SK-N-SH (cell line): ENCODE measurements at regions not wholly inside any gene's neighbourhood (a gene's known extent, or its start where the extent isn't known, plus 50 kb on each side); places are given as distances from the start of the nearest gene placed in this dataset.

Experiments used
- CTCF ChIA-PET: fragments of 300-600, 350-600 bp; formaldehyde crosslinking; extraction: SDS; loops from one replicate; lab custom pipeline; 2021; lab: Yijun Ruan, JAX
- POLR2A ChIA-PET: fragments of 350-600 bp; sonication (Branson Sonifier 250); formaldehyde crosslinking; extraction: SDS; loops from one replicate; lab custom pipeline; 2020; ENCODE audit warnings: antibody characterized with exemption, inconsistent platforms; lab: Yijun Ruan, JAX
- DNase-seq: peaks from one replicate; pipeline ENCODE4 v3.0.0; 2012
- H2AFZ ChIP-seq: fragments of 200-600 bp; sonication (generic); 2 replicates; pipeline ENCODE4 v1.8.1; 2016; ENCODE audit warnings: antibody characterized with exemption, mild to moderate bottlenecking, low read depth
- H3F3A ChIP-seq: fragments of 200-600 bp; sonication (generic); replicated peaks from 2 replicates; pipeline ENCODE3; 2016; ENCODE audit warnings: antibody characterized with exemption, mild to moderate bottlenecking; ENCODE audit not compliant: insufficient read depth
- H3K27ac ChIP-seq, 2 experiments: fragments of 200-500 bp in 1 of 2; fragments of 200-600 bp in 1 of 2; sonication (Bioruptor generic) in 1 of 2; sonication (generic), shearing (Covaris generic) in 1 of 2; 2 replicates each; pipeline versions ENCODE4 v1.5.1 to v1.6.1; 2014 to 2016; ENCODE audit warnings: low read depth in 2 of 2, inconsistent platforms in 1 of 2, low read length in 1 of 2, mild to moderate bottlenecking in 1 of 2, mixed read lengths in 1 of 2
- H3K27me3 ChIP-seq: fragments of 200-600 bp; sonication (generic), shearing (Covaris generic); 2 replicates; pipeline ENCODE4 v1.6.1; 2016; ENCODE audit warnings: mixed run types; ENCODE audit not compliant: insufficient read depth
- H3K36me3 ChIP-seq, 2 experiments: fragments of 200-500 bp in 1 of 2; fragments of 200-600 bp in 1 of 2; sonication (Bioruptor generic) in 1 of 2; sonication (generic) in 1 of 2; replicated peaks in 1 of 2; 2 replicates each; pipeline versions ENCODE3 to v1.5.1; 2014 to 2016; ENCODE audit warnings: low read length in 1 of 2, mild to moderate bottlenecking in 1 of 2; ENCODE audit not compliant: insufficient read depth in 2 of 2, control insufficient read depth in 1 of 2
- H3K4me1 ChIP-seq, 2 experiments: fragments of 200-500 bp in 1 of 2; fragments of 200-600 bp in 1 of 2; sonication (Bioruptor generic) in 1 of 2; sonication (generic), shearing (Covaris generic) in 1 of 2; 2 replicates each; pipeline versions ENCODE4 v1.5.1 to v1.6.1; 2014 to 2016; ENCODE audit warnings: low read depth in 1 of 2, low read length in 1 of 2, mixed run types in 1 of 2; ENCODE audit not compliant: insufficient read depth in 2 of 2, control insufficient read depth in 1 of 2
- H3K4me2 ChIP-seq: fragments of 200-600 bp; sonication (generic), shearing (Covaris generic); 2 replicates; pipeline ENCODE4 v1.6.1; 2017; ENCODE audit warnings: mixed run types
- H3K4me3 ChIP-seq, 2 experiments: fragments of 200-500 bp in 1 of 2; fragments of 200-600 bp in 1 of 2; sonication (Bioruptor generic) in 1 of 2; sonication (generic), shearing (Covaris generic) in 1 of 2; 2 replicates each; pipeline versions ENCODE4 v1.5.1 to v1.8.1; 2014 to 2016; ENCODE audit warnings: low read depth in 2 of 2, inconsistent platforms in 1 of 2, low read length in 1 of 2, mild to moderate bottlenecking in 1 of 2, mixed read lengths in 1 of 2, moderate library complexity in 1 of 2
- H3K79me2 ChIP-seq: fragments of 200-600 bp; sonication (generic); 2 replicates; pipeline ENCODE4 v1.8.1; 2017; ENCODE audit warnings: mild to moderate bottlenecking; ENCODE audit not compliant: insufficient read depth
- H3K9ac ChIP-seq: fragments of 200-600 bp; sonication (generic); 2 replicates; pipeline ENCODE4 v1.6.1; 2017; ENCODE audit warnings: mixed run types
- H3K9me2 ChIP-seq: fragments of 200-600 bp; sonication (generic); 2 replicates; pipeline ENCODE4 v1.6.1; 2017; ENCODE audit warnings: mixed run types
- H3K9me3 ChIP-seq: fragments of 200-600 bp; sonication (generic); 2 replicates; pipeline ENCODE4 v1.6.1; 2017; ENCODE audit warnings: mixed run types, mild to moderate bottlenecking, moderate library complexity
- H4K20me1 ChIP-seq: fragments of 200-600 bp; sonication (generic); 2 replicates; pipeline ENCODE4 v1.6.1; 2017; ENCODE audit warnings: mild to moderate bottlenecking, mixed run types; ENCODE audit not compliant: insufficient read depth
- ELF1 ChIP-seq: IDR thresholded peaks from 2 replicates; pipeline ENCODE4 v1.4.0; 2012
- EP300 ChIP-seq, 2 experiments: IDR thresholded peaks; 2 replicates each; pipeline versions ENCODE4 v1.4.0 to v1.6.1; 2012; ENCODE audit warnings: borderline replicate concordance in 1 of 2, low read depth in 1 of 2, low read length in 1 of 2
- FOSL2 ChIP-seq: IDR thresholded peaks from 2 replicates; pipeline ENCODE4 v1.4.0; 2012; ENCODE audit warnings: low read depth, mild to moderate bottlenecking, moderate library complexity, borderline replicate concordance
- FOXJ3 ChIP-seq: sonication (generic); formaldehyde crosslinking; IDR thresholded peaks from 2 replicates; pipeline ENCODE4 v1.5.1; 2020; ENCODE audit warnings: mild to moderate bottlenecking, missing genetic modification reagents
- GABPA ChIP-seq: IDR thresholded peaks from 2 replicates; pipeline ENCODE4 v1.4.0; 2012; ENCODE audit warnings: low read depth, mild to moderate bottlenecking
- GATA2 ChIP-seq: sonication (generic); formaldehyde crosslinking; IDR thresholded peaks from 2 replicates; pipeline ENCODE4 v1.5.0; 2020; ENCODE audit warnings: mild to moderate bottlenecking, missing genetic modification reagents
- JUND ChIP-seq: IDR thresholded peaks from 2 replicates; pipeline ENCODE4 v1.4.0; 2012
- MAX ChIP-seq: IDR thresholded peaks from 2 replicates; pipeline ENCODE4 v1.4.0; 2012; ENCODE audit warnings: low read depth
- MEF2A ChIP-seq: IDR thresholded peaks from 2 replicates; pipeline ENCODE4 v1.4.0; 2012; ENCODE audit warnings: low read depth, borderline replicate concordance
- MXI1 ChIP-seq: IDR thresholded peaks from 2 replicates; pipeline ENCODE4 v1.6.1; 2012; ENCODE audit warnings: mild to moderate bottlenecking, low read depth, low read length, improper control_type of control experiment
- NFIC ChIP-seq: IDR thresholded peaks from 2 replicates; pipeline ENCODE4 v1.4.0; 2012; ENCODE audit warnings: borderline replicate concordance
- POLR2AphosphoS5 ChIP-seq: IDR thresholded peaks from 2 replicates; pipeline ENCODE4 v1.6.1; 2012; ENCODE audit warnings: low read depth, low read length
- RAD21 ChIP-seq: IDR thresholded peaks from 2 replicates; pipeline ENCODE4 v1.6.1; 2012; ENCODE audit warnings: mild to moderate bottlenecking, low read length
- RCOR1 ChIP-seq: fragments of 150-350 bp; IDR thresholded peaks from 2 replicates; pipeline ENCODE4 v1.6.1; 2017; ENCODE audit warnings: antibody characterized with exemption, low read length
- REST ChIP-seq: IDR thresholded peaks from 2 replicates; pipeline ENCODE4 v1.6.1; 2012; ENCODE audit warnings: mild to moderate bottlenecking, low read depth, low read length, moderate library complexity
- SMC3 ChIP-seq: IDR thresholded peaks from 2 replicates; pipeline ENCODE4 v1.6.1; 2012; ENCODE audit warnings: low read depth, low read length, improper control_type of control experiment
- TAF1 ChIP-seq: IDR thresholded peaks from 2 replicates; pipeline ENCODE4 v1.6.1; 2012; ENCODE audit warnings: low read depth, mild to moderate bottlenecking, low read length, moderate library complexity, borderline replicate concordance
- TCF12 ChIP-seq: IDR thresholded peaks from 2 replicates; pipeline ENCODE4 v1.4.0; 2012
- TEAD4 ChIP-seq: IDR thresholded peaks from 2 replicates; pipeline ENCODE4 v1.4.0; 2012; ENCODE audit warnings: mild to moderate bottlenecking, borderline replicate concordance; ENCODE audit not compliant: insufficient read depth
- USF1 ChIP-seq: IDR thresholded peaks from 2 replicates; pipeline ENCODE4 v1.4.0; 2012; ENCODE audit warnings: low read depth, borderline replicate concordance
- YY1 ChIP-seq: IDR thresholded peaks from 2 replicates; pipeline ENCODE4 v1.4.0; 2012; ENCODE audit warnings: low read depth, mild to moderate bottlenecking
- WGBS: methylation state at CpG from one replicate; pipeline ENCODE4 v1.1.6; 2017; ENCODE audit warnings: low lambda C conversion rate; 5-methylcytosine and 5-hydroxymethylcytosine counted together
- TF ChIP-seq, protein P1 (sequence below): IDR thresholded peaks from 2 replicates; pipeline ENCODE4; 2012
- TF ChIP-seq, protein P2 (sequence below): fragments of 150-350 bp; IDR thresholded peaks from 2 replicates; pipeline ENCODE4 v1.6.1; 2017; ENCODE audit warnings: antibody characterized with exemption, low read length, low read depth, borderline replicate concordance
- TF ChIP-seq, protein P3 (sequence below): IDR thresholded peaks from 2 replicates; pipeline ENCODE4 v1.4.0; 2012; ENCODE audit warnings: low read depth, borderline replicate concordance

DNA sequence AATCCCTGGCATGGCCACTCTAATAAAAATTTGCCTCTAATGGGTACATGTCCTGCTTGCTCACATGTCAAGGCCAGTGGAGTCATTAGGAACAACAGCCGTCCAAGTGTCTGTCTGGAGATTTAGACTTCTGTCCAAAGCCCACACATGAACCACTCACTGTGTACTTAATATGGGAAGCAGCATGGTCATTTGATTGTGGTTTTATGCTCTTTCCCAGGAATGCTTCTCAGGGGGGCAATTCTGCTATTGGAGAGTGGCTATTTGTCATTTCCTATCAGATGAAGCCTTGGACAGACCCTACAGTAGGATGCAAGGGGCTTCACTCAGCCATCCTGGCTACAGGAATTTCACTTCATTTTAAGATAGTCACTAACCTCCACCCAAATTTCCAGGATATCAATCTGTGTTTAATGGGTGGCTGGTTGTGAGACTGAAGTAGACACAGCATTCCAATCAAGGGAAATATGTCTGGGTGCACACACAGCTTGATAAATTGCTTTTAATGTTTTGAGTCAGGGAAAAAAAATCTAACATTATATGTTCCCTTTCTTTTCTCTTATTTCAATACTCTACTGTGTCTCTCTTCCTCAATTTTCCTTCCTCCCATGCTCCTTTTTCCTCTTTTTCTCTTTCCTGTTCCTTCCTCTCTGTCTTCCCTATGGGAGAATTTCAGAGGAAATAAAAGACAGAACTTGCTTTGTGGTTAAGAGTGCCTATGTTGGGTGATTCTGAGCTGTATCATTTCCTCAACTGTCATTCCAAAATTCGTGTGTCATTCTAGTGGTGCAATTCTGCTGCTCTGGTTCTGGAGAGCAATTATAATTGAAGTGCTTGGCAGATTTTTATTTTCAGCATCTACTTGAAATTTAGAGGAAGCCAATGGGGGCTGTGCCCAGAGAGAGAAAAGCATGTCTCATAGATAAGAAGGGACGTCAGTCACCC, 320.1 kb downstream of the OSR1 start:
- Histone ChIP-seq H3K4me3 (peak overlapping the region in 1 of 2 experiments; percentile 4; a peak in 1 of 4 replicates), H3K4me2 (peak overlapping the region; percentile 63), H3K27ac (peak overlapping the region; percentile 34 to 97; a peak in 3 of 4 replicates), H3F3A (peaks cover 28% of the 10 kb centered on the region), H2AFZ (no peak overlapping the region), H3K9ac (peak overlapping the region; percentile 44; the same call in 1 of the 2 replicates), H4K20me1 (no peaks in the 10 kb centered on the region), H3K9me2 (no peaks in the 10 kb centered on the region), H3K9me3 (no peaks in the 10 kb centered on the region), H3K79me2 (no peaks in the 10 kb centered on the region), H3K36me3 (no peaks in the 10 kb centered on the region), H3K4me1 (peaks cover 8 to 28% of the 10 kb centered on the region in 2 experiments; a peak in 3 of 4 replicates), H3K27me3 (no peaks in the 10 kb centered on the region)
- ChIA-PET POLR2A (no interaction called here), CTCF (no interaction called here)
- DNase-seq = no peak
- 16% methylated on average over 3 of the region's 3 CpGs for WGBS
- TF ChIP-seq REST (peak; percentile 73), GATA2 (CRISPR knock-in tag) (no peak), YY1 (peak; percentile 58; the same call in 1 of the 2 replicates), FOXJ3 (CRISPR knock-in tag) (no peak), FOSL2 (peak; percentile 89), ELF1 (0 out of 2 replicates have a peak, but pooled peaks have one; percentile 8), SMC3 (no peak; the same call in 1 of the 2 replicates), EP300 (IDR thresholded peaks at IDR 0.05; ENCODE audit: borderline replicate concordance in 1 of 2, low read depth in 1 of 2, low read length in 1 of 2) (peak; percentile 34 to 95; a peak in 3 of 4 replicates), RCOR1 (no peak), TAF1 (peak; percentile 49; the same call in 1 of the 2 replicates), TEAD4 (peak; percentile 98), RAD21 (no peak), MEF2A (peak; percentile 57; the same call in 1 of the 2 replicates), MAX (peak; percentile 80), GABPA (no peak; the same call in 1 of the 2 replicates), TCF12 (peak; percentile 95), USF1 (peak; percentile 39; the same call in 1 of the 2 replicates), JUND (peak; percentile 92), POLR2AphosphoS5 (peak; percentile 60), MXI1 (no peak), NFIC (peak; percentile 85)
- TF ChIP-seq, protein P1, sequence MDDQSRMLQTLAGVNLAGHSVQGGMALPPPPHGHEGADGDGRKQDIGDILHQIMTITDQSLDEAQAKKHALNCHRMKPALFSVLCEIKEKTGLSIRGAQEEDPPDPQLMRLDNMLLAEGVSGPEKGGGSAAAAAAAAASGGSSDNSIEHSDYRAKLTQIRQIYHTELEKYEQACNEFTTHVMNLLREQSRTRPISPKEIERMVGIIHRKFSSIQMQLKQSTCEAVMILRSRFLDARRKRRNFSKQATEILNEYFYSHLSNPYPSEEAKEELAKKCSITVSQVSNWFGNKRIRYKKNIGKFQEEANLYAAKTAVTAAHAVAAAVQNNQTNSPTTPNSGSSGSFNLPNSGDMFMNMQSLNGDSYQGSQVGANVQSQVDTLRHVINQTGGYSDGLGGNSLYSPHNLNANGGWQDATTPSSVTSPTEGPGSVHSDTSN = peak; percentile 96
- TF ChIP-seq, protein P2, sequence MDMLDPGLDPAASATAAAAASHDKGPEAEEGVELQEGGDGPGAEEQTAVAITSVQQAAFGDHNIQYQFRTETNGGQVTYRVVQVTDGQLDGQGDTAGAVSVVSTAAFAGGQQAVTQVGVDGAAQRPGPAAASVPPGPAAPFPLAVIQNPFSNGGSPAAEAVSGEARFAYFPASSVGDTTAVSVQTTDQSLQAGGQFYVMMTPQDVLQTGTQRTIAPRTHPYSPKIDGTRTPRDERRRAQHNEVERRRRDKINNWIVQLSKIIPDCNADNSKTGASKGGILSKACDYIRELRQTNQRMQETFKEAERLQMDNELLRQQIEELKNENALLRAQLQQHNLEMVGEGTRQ = no peak
- TF ChIP-seq, protein P3, sequence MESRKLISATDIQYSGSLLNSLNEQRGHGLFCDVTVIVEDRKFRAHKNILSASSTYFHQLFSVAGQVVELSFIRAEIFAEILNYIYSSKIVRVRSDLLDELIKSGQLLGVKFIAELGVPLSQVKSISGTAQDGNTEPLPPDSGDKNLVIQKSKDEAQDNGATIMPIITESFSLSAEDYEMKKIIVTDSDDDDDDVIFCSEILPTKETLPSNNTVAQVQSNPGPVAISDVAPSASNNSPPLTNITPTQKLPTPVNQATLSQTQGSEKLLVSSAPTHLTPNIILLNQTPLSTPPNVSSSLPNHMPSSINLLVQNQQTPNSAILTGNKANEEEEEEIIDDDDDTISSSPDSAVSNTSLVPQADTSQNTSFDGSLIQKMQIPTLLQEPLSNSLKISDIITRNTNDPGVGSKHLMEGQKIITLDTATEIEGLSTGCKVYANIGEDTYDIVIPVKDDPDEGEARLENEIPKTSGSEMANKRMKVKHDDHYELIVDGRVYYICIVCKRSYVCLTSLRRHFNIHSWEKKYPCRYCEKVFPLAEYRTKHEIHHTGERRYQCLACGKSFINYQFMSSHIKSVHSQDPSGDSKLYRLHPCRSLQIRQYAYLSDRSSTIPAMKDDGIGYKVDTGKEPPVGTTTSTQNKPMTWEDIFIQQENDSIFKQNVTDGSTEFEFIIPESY = peak; percentile 63; the same call in 1 of the 2 replicates
